ENCODE measurements at regions not wholly inside any gene's neighbourhood (a gene's known extent, or its start where the extent isn't known, plus 50 kb on each side); places are given as distances from the start of the nearest gene placed in this dataset.

DNA sequence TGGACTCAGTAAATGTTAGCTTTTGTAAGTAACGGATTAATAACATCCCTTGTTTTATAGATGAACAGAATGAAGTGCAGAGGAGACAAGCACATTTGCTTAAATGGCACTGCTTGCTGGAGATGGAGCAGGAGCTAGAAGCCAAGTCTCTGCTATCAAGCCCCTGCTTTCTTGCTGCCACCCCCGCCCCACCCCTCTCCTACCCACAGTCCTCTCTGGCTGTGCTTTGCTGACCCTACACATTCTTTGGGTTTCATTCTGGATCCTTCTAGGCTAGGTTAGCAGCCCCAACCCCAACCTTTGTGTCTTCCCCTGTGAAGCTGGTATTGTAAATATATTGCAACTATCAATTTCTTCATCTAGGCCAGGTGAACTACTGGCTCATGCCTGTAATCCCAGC, 77.5 kb upstream of the CAPZB start:
- Mint-ChIP-seq H3K4me1 (peaks cover 7% of the 10 kb centered on the region), H3K9me3 (peaks cover 0 to under 1% (median 0%) of the 10 kb centered on the region in 7 donors), H3K36me3 (no peaks in the 10 kb centered on the region), H3K4me3 (no peak overlapping the region), H3K27me3 (ENCODE audit: low read depth in 3 of 3) (peaks cover 4 to 17% (median 6%) of the 10 kb centered on the region in 3 donors), H3K27ac (no peak overlapping the region)
- H3K4me1 ChIP-seq (ENCODE audit: control insufficient read depth in 1 of 2, insufficient read depth in 2 of 2, low read length in 2 of 2) = peaks cover 7 to 8% of the 10 kb centered on the region in 2 donors
- TF ChIP-seq, protein P1, sequence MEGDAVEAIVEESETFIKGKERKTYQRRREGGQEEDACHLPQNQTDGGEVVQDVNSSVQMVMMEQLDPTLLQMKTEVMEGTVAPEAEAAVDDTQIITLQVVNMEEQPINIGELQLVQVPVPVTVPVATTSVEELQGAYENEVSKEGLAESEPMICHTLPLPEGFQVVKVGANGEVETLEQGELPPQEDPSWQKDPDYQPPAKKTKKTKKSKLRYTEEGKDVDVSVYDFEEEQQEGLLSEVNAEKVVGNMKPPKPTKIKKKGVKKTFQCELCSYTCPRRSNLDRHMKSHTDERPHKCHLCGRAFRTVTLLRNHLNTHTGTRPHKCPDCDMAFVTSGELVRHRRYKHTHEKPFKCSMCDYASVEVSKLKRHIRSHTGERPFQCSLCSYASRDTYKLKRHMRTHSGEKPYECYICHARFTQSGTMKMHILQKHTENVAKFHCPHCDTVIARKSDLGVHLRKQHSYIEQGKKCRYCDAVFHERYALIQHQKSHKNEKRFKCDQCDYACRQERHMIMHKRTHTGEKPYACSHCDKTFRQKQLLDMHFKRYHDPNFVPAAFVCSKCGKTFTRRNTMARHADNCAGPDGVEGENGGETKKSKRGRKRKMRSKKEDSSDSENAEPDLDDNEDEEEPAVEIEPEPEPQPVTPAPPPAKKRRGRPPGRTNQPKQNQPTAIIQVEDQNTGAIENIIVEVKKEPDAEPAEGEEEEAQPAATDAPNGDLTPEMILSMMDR (IDR thresholded peaks at IDR 0.05) = no peak
- no peak overlapping the region for H3K4me2 ChIP-seq (replicated peaks; ENCODE audit: extremely low read depth, low read length, poor library complexity, severe bottlenecking)
- no peaks in the 10 kb centered on the region for H3K79me2 ChIP-seq (ENCODE audit: insufficient read depth, low read length)
- no peaks in the 10 kb centered on the region for H3K9me3 ChIP-seq (replicated peaks in 1 of 2; ENCODE audit: control insufficient read depth in 1 of 2, insufficient read depth in 1 of 2, low read length in 2 of 2)
- H3K9ac ChIP-seq (ENCODE audit: insufficient read depth, low read length, poor library complexity, severe bottlenecking) = no peak overlapping the region
- H3K36me3 ChIP-seq (replicated peaks in 1 of 2; ENCODE audit: control insufficient read depth in 1 of 2, insufficient read depth in 2 of 2, low read length in 2 of 2) = no peaks in the 10 kb centered on the region
- 80% methylated on average over 1 of the region's 2 CpGs for WGBS (ENCODE audit: insufficient coverage)
- no peak for DNase-seq
- H4K20me1 ChIP-seq (ENCODE audit: insufficient read depth, low read length) = no peaks in the 10 kb centered on the region
- peaks cover 0 to 3% of the 10 kb centered on the region in 2 donors for H3K27me3 ChIP-seq (ENCODE audit: control insufficient read depth in 2 of 2, insufficient read depth in 2 of 2, low read length in 2 of 2)
- H2AFZ ChIP-seq (ENCODE audit: insufficient read depth, low read depth, low read length, poor library complexity, severe bottlenecking) = no peak overlapping the region
- intact Hi-C loops (cut with micrococcal nuclease) = no loop called here
- no peak overlapping the region for H3K27ac ChIP-seq (ENCODE audit: low read depth in 1 of 2, low read length in 2 of 2)
- H3K4me3 ChIP-seq (replicated peaks in 1 of 3; ENCODE audit: low read depth in 2 of 3, low read length in 3 of 3) = no peak overlapping the region

DNA sequence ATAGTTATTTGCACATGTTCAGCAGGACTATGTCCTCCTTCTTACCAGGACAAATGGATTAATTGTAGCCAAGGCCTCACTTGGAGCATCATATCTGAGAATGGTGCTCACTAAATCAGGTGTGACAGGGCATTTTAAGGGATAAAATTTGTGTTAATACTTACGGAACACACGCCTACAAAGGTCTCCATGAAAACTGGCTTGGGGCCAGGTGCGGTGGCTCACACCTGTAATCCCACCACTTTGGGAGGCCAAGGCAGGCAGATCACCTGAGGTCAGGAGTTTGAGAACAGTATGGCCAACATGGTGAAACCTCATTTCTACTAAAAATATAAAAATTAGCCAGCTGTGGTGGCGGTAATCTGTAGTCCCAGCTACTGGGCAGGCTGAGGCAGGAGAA, 75.1 kb upstream of the CAPZB start:
- no peak overlapping the region for H3K4me3 Mint-ChIP-seq
- 100% methylated on average over 1 of the region's 4 CpGs for WGBS (ENCODE audit: insufficient coverage)
- TF ChIP-seq, protein P1 (IDR thresholded peaks at IDR 0.05) = no peak
- no peaks in the 10 kb centered on the region for H4K20me1 ChIP-seq (ENCODE audit: insufficient read depth, low read length)
- no peak overlapping the region for H2AFZ ChIP-seq (ENCODE audit: insufficient read depth, low read depth, low read length, poor library complexity, severe bottlenecking)
- H3K4me3 ChIP-seq (replicated peaks in 1 of 3; ENCODE audit: low read depth in 2 of 3, low read length in 3 of 3) = no peak overlapping the region
- no peaks in the 10 kb centered on the region for H3K36me3 Mint-ChIP-seq
- no peak overlapping the region for H3K27ac ChIP-seq (ENCODE audit: low read depth in 1 of 2, low read length in 2 of 2)
- H3K27me3 Mint-ChIP-seq (ENCODE audit: low read depth in 3 of 3) = peaks cover 6 to 19% (median 6%) of the 10 kb centered on the region in 3 donors
- no peak overlapping the region for H3K9ac ChIP-seq (ENCODE audit: insufficient read depth, low read length, poor library complexity, severe bottlenecking)
- no peaks in the 10 kb centered on the region for H3K9me3 ChIP-seq (replicated peaks in 1 of 2; ENCODE audit: control insufficient read depth in 1 of 2, insufficient read depth in 1 of 2, low read length in 2 of 2)
- H3K27ac Mint-ChIP-seq = no peak overlapping the region
- intact Hi-C loops (cut with micrococcal nuclease) = no loop called here
- H3K4me1 Mint-ChIP-seq = peaks cover 9% of the 10 kb centered on the region
- H3K4me1 ChIP-seq (ENCODE audit: control insufficient read depth in 1 of 2, insufficient read depth in 2 of 2, low read length in 2 of 2) = peaks cover 8 to 9% of the 10 kb centered on the region in 2 donors
- H3K9me3 Mint-ChIP-seq = peaks cover 0 to 3% (median 0%) of the 10 kb centered on the region in 7 donors
- no peak for DNase-seq
- H3K79me2 ChIP-seq (ENCODE audit: insufficient read depth, low read length) = no peaks in the 10 kb centered on the region
- H3K27me3 ChIP-seq (ENCODE audit: control insufficient read depth in 2 of 2, insufficient read depth in 2 of 2, low read length in 2 of 2) = peaks cover 0 to 3% of the 10 kb centered on the region in 2 donors
- H3K4me2 ChIP-seq (replicated peaks; ENCODE audit: extremely low read depth, low read length, poor library complexity, severe bottlenecking) = no peak overlapping the region
- no peaks in the 10 kb centered on the region for H3K36me3 ChIP-seq (replicated peaks in 1 of 2; ENCODE audit: control insufficient read depth in 1 of 2, insufficient read depth in 2 of 2, low read length in 2 of 2)

All from CD14-positive monocyte (primary cell).